PC-3 (cell line): ENCODE measurements at regions not wholly inside any gene's neighbourhood (a gene's known extent, or its start where the extent isn't known, plus 50 kb on each side); places are given as distances from the start of the nearest gene placed in this dataset.
A peak's percentile ranks its signal among the peaks of the same experiment; 100 is the strongest.

Source experiments
- ATAC-seq: fragments of 200-7000 bp; cut with Tn5 transposase; 2 replicates; pipeline ENCODE4 v1.9.1; 2020; ENCODE audit warnings: mild to moderate bottlenecking, moderate library complexity
- BruUV-seq: library from RNA; stranded (reverse); fragments of 400-500 nt; replicated peaks from 2 replicates; lab custom pipeline; 2021; lab: Mats Ljungman, UMichigan
- CTCF ChIA-PET: fragments of 300-600 bp; sonication (Branson Sonifier 250); formaldehyde crosslinking; loops from one replicate; lab custom pipeline; 2022; ENCODE audit warnings: antibody characterized with exemption; lab: Charles Lee
- POLR2A ChIA-PET: fragments of 300-600 bp; sonication (Branson Sonifier 250); formaldehyde crosslinking; loops from one replicate; lab custom pipeline; 2022; ENCODE audit warnings: antibody characterized with exemption; ENCODE audit not compliant: unreplicated experiment; lab: Charles Lee
- DNase-seq: peaks from one replicate; pipeline ENCODE4 v3.0.0-alpha.2; 2015
- H2AFZ ChIP-seq: fragments of 300-600 bp; sonication (generic); 2 replicates; pipeline ENCODE4 v1.6.0; 2016; ENCODE audit warnings: antibody characterized with exemption, low read length
- H3F3A ChIP-seq: fragments of 300-600 bp; sonication (generic); one replicate; pipeline ENCODE4 v1.6.0; 2017; ENCODE audit warnings: antibody characterized with exemption, low read length, control low read depth, mild to moderate bottlenecking; ENCODE audit not compliant: unreplicated experiment
- H3K27ac ChIP-seq: fragments of 300-600 bp; sonication (generic); 2 replicates; pipeline ENCODE4 v1.5.1; 2016; ENCODE audit warnings: mild to moderate bottlenecking, low read length
- H3K27me3 ChIP-seq: fragments of 300-600 bp; sonication (generic); 2 replicates; pipeline ENCODE4 v1.6.1; 2016; ENCODE audit warnings: low read length, mixed read lengths
- H3K36me3 ChIP-seq: fragments of 300-600 bp; sonication (generic); 2 replicates; pipeline ENCODE4 v1.6.1; 2016; ENCODE audit warnings: low read depth, mixed run types, low read length, mixed read lengths
- H3K4me1 ChIP-seq: fragments of 300-600 bp; sonication (generic); 2 replicates; pipeline ENCODE4 v1.5.1; 2016; ENCODE audit warnings: low read length; ENCODE audit not compliant: insufficient read depth
- H3K4me2 ChIP-seq: fragments of 300-600 bp; sonication (generic); 2 replicates; pipeline ENCODE4 v1.6.0; 2016; ENCODE audit warnings: low read length
- H3K4me3 ChIP-seq: fragments of 300-600 bp; sonication (generic); 2 replicates; pipeline ENCODE4 v1.5.1; 2016; ENCODE audit warnings: mild to moderate bottlenecking, low read length, mixed read lengths
- H3K79me2 ChIP-seq: fragments of 300-600 bp; sonication (generic); 2 replicates; pipeline ENCODE4 v1.6.1; 2017; ENCODE audit warnings: low read length, mixed read lengths
- H3K9ac ChIP-seq: fragments of 300-600 bp; sonication (generic); 2 replicates; pipeline ENCODE4 v1.6.0; 2016; ENCODE audit warnings: mild to moderate bottlenecking, low read length
- H3K9me2 ChIP-seq: fragments of 300-600 bp; sonication (generic); replicated peaks from 2 replicates; pipeline ENCODE4 v1.6.1; 2016; ENCODE audit warnings: mixed run types, low read length, mixed read lengths
- H3K9me3 ChIP-seq: fragments of 300-600 bp; sonication (generic); 2 replicates; pipeline ENCODE4 v1.6.1; 2016; ENCODE audit warnings: low read length, mixed read lengths
- H4K20me1 ChIP-seq: fragments of 300-600 bp; sonication (generic); 2 replicates; pipeline ENCODE4 v1.6.1; 2016; ENCODE audit warnings: low read length, mixed read lengths
- CTCF ChIP-seq: fragments of 300-600 bp; sonication (generic); conservative IDR thresholded peaks from 2 replicates; pipeline ENCODE4 v1.5.1; 2017; ENCODE audit warnings: antibody characterized with exemption, low read depth, mild to moderate bottlenecking, low read length
- EZH2 ChIP-seq: fragments of 300-600 bp; sonication (generic); IDR thresholded peaks from one replicate; pipeline ENCODE4 v1.6.1; 2017; ENCODE audit warnings: antibody characterized with exemption, mild to moderate bottlenecking, low read length; ENCODE audit not compliant: unreplicated experiment
- EZH2phosphoT487 ChIP-seq: fragments of 300-600 bp; sonication (generic); IDR thresholded peaks from 2 replicates; pipeline ENCODE4 v1.6.1; 2018; ENCODE audit warnings: mild to moderate bottlenecking, antibody characterized with exemption, low read length, borderline replicate concordance
- intact Hi-C: fragments of 100-400 bp; cut with micrococcal nuclease; formaldehyde crosslinking; loops from 2 replicates; pipeline ENCODE4 v1.9.0; 2023

GRCh38 chr13:64900039-64900438 is 2330.1 kb downstream of the PCDH9 start:
- ChIA-PET CTCF (no interaction called here), POLR2A (no interaction called here)
- H3K27me3 ChIP-seq = no peaks in the 10 kb centered on the region
- no peak for ATAC-seq
- no peak for TF ChIP-seq EZH2phosphoT487
- no peak for TF ChIP-seq EZH2
- no peak for TF ChIP-seq CTCF
- no peaks in the 10 kb centered on the region for H3K9me3 ChIP-seq
- H3K27ac ChIP-seq = no peak overlapping the region
- no peak overlapping the region for H3K4me3 ChIP-seq
- no peak for DNase-seq
- H4K20me1 ChIP-seq = no peaks in the 10 kb centered on the region
- H2AFZ ChIP-seq = no peak overlapping the region
- intact Hi-C loops = no loop called here
- H3F3A ChIP-seq = no peaks in the 10 kb centered on the region
- H3K79me2 ChIP-seq = no peaks in the 10 kb centered on the region
- no TSS peak for BruUV-seq
- no peaks in the 10 kb centered on the region for H3K36me3 ChIP-seq
- H3K4me1 ChIP-seq = no peaks in the 10 kb centered on the region
- no peak overlapping the region for H3K9ac ChIP-seq
- no peaks in the 10 kb centered on the region for H3K9me2 ChIP-seq
- H3K4me2 ChIP-seq = no peak overlapping the region

- peaks cover 14% of the 10 kb centered on the region for H3K4me1 ChIP-seq
- H3K4me3 ChIP-seq = no peak overlapping the region
- H3K27ac ChIP-seq = no peak overlapping the region
- POLR2A ChIA-PET = no interaction called here
- H2AFZ ChIP-seq = no peak overlapping the region
- H3K4me2 ChIP-seq = peak overlapping the region; percentile 22; the same call in 1 of the 2 replicates
- DNase-seq (peak; percentile 69), ATAC-seq (peak; percentile 38; the same call in 1 of the 2 replicates)
- no TSS peak for BruUV-seq
- H3K9me3 ChIP-seq = no peaks in the 10 kb centered on the region
- H3K9me2 ChIP-seq = no peaks in the 10 kb centered on the region
- H4K20me1 ChIP-seq = no peaks in the 10 kb centered on the region
- no peak overlapping the region for H3K9ac ChIP-seq
- no peaks in the 10 kb centered on the region for H3F3A ChIP-seq
- no peaks in the 10 kb centered on the region for H3K79me2 ChIP-seq
- intact Hi-C loops = no loop called here
- H3K27me3 ChIP-seq = no peaks in the 10 kb centered on the region
- CTCF ChIA-PET = no interaction called here
- TF ChIP-seq EZH2phosphoT487 = no peak
- no peak for TF ChIP-seq CTCF
- no peak for TF ChIP-seq EZH2
- no peaks in the 10 kb centered on the region for H3K36me3 ChIP-seq
Observed at GRCh38 chr13:64884976-64885375, 2345.2 kb downstream of the PCDH9 start.

- Histone ChIP-seq H3K27ac (no peak overlapping the region), H3K4me3 (no peak overlapping the region), H3K79me2 (no peaks in the 10 kb centered on the region), H4K20me1 (no peaks in the 10 kb centered on the region), H3K4me2 (no peak overlapping the region), H3K9ac (no peak overlapping the region), H3K27me3 (no peaks in the 10 kb centered on the region), H3K4me1 (no peaks in the 10 kb centered on the region), H3F3A (no peaks in the 10 kb centered on the region), H2AFZ (no peak overlapping the region), H3K36me3 (no peaks in the 10 kb centered on the region), H3K9me2 (no peaks in the 10 kb centered on the region), H3K9me3 (no peaks in the 10 kb centered on the region)
- TF ChIP-seq EZH2 (no peak), CTCF (no peak), EZH2phosphoT487 (no peak)
- BruUV-seq = no TSS peak
- DNase-seq = no peak
- ChIA-PET CTCF (no interaction called here), POLR2A (no interaction called here)
- ATAC-seq = no peak
- intact Hi-C loops = no loop called here
Observed at GRCh38 chr13:64877176-64877575, 2353.0 kb downstream of the PCDH9 start.
